Peyer's patch (tissue), 4 donors: ENCODE measurements at regions not wholly inside any gene's neighbourhood (a gene's known extent, or its start where the extent isn't known, plus 50 kb on each side); places are given as distances from the start of the nearest gene placed in this dataset.

ENCODE experiments used
- DNase-seq, 3 donors: peaks; one replicate each; pipeline ENCODE4 v3.0.0-alpha.2; 2017 to 2019
- H3K27ac ChIP-seq, 4 donors: fragments of 200-600 bp; sonication (generic); one replicate each; pipeline ENCODE4 v1.5.1; 2016 to 2019
- H3K27me3 ChIP-seq, 2 donors: fragments of 200-600 bp; sonication (generic); one replicate each; pipeline ENCODE4 v1.5.1; 2019
- H3K36me3 ChIP-seq, 3 donors: fragments of 200-600 bp; sonication (generic); one replicate each; pipeline ENCODE4 v1.5.1; 2016 to 2019
- H3K4me1 ChIP-seq, 4 donors: fragments of 200-600 bp; sonication (generic); one replicate each; pipeline ENCODE4 v1.5.1; 2016 to 2019
- H3K4me3 ChIP-seq, 4 donors: fragments of 200-600 bp; sonication (generic); 1 replicate in 3 of 4; 2 replicates in 1 of 4; pipeline ENCODE4 v1.5.1; 2016 to 2019; ENCODE audit warnings: mild to moderate bottlenecking in 1 of 4
- H3K9me3 ChIP-seq, 4 donors: fragments of 200-600 bp; sonication (generic); one replicate each; pipeline ENCODE4 v1.5.1; 2016 to 2019; ENCODE audit warnings: mild to moderate bottlenecking in 1 of 4
- CTCF ChIP-seq, 6 experiments: fragments of 450-650 bp in 4 of 6; fragments of 200-600 bp in 2 of 6; sonication (generic) in 1 of 6; IDR thresholded peaks; one replicate each; pipeline ENCODE4 v1.5.1; 2017 to 2019; ENCODE audit warnings: antibody characterized with exemption in 6 of 6, mild to moderate bottlenecking in 3 of 6, moderate library complexity in 1 of 6
- POLR2A ChIP-seq, 2 donors: fragments of 450-650 bp; IDR thresholded peaks; one replicate each; pipeline ENCODE4 v1.5.1; 2017; ENCODE audit warnings: antibody characterized with exemption in 2 of 2, mild to moderate bottlenecking in 2 of 2, moderate library complexity in 2 of 2

GRCh38 chr4:4606321-4606720 is 64.5 kb upstream of the STX18 start:
- Histone ChIP-seq H3K4me1 (no peaks in the 10 kb centered on the region), H3K9me3 (no peaks in the 10 kb centered on the region), H3K27me3 (no peaks in the 10 kb centered on the region), H3K36me3 (no peaks in the 10 kb centered on the region), H3K4me3 (no peak overlapping the region), H3K27ac (no peak overlapping the region)
- TF ChIP-seq POLR2A (IDR thresholded peaks at IDR 0.05): no peak
- no peak for TF ChIP-seq CTCF (IDR thresholded peaks at IDR 0.05)
- DNase-seq: no peak

- H3K4me1 ChIP-seq: no peaks in the 10 kb centered on the region
- H3K9me3 ChIP-seq: no peaks in the 10 kb centered on the region
- DNase-seq: no peak
- no peak overlapping the region for H3K27ac ChIP-seq
- no peak for TF ChIP-seq CTCF (IDR thresholded peaks at IDR 0.05)
- TF ChIP-seq POLR2A (IDR thresholded peaks at IDR 0.05): no peak
- H3K27me3 ChIP-seq: no peaks in the 10 kb centered on the region
- no peak overlapping the region for H3K4me3 ChIP-seq
- H3K36me3 ChIP-seq: no peaks in the 10 kb centered on the region
These were observed 64.0 kb upstream of the STX18 start for GRCh38 chr4:4605849-4606248.

DNA sequence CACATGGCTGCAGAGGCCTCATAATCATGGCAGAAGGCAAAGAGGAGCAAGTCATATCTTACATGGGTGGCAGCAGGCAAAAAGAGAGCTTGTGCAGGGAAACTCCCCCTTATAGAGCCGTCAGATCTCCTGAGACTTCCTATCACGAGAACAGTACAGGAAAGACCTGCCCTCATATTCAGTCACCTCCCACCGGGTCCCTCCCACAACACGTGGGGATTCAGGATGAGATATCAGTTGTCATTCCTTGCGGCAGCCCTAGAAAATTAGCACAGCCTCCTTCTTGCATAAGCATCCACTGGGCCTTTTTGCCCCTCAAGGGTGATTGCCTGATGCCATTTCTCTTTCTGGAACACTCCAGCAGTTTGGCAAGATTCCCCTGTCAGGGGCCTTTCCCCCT is 61.7 kb upstream of the STX18 start:
- H3K9me3 ChIP-seq: no peaks in the 10 kb centered on the region
- DNase-seq: no peak
- H3K27me3 ChIP-seq: no peaks in the 10 kb centered on the region
- no peaks in the 10 kb centered on the region for H3K4me1 ChIP-seq
- TF ChIP-seq CTCF (IDR thresholded peaks at IDR 0.05) (no peak), POLR2A (IDR thresholded peaks at IDR 0.05) (no peak)
- no peak overlapping the region for H3K4me3 ChIP-seq
- no peak overlapping the region for H3K27ac ChIP-seq
- H3K36me3 ChIP-seq: no peaks in the 10 kb centered on the region

- Histone ChIP-seq H3K4me1 (no peaks in the 10 kb centered on the region), H3K27ac (no peak overlapping the region), H3K36me3 (no peaks in the 10 kb centered on the region), H3K4me3 (no peak overlapping the region), H3K9me3 (no peaks in the 10 kb centered on the region), H3K27me3 (no peaks in the 10 kb centered on the region)
- TF ChIP-seq CTCF (IDR thresholded peaks at IDR 0.05) (no peak), POLR2A (IDR thresholded peaks at IDR 0.05) (no peak)
- DNase-seq: no peak
These were observed 61.2 kb upstream of the STX18 start for GRCh38 chr4:4603067-4603466.

GRCh38 chr4:4602468-4602867 is 60.6 kb upstream of the STX18 start:
- Histone ChIP-seq H3K4me3 (no peak overlapping the region), H3K27ac (no peak overlapping the region), H3K9me3 (no peaks in the 10 kb centered on the region), H3K4me1 (no peaks in the 10 kb centered on the region), H3K27me3 (no peaks in the 10 kb centered on the region), H3K36me3 (no peaks in the 10 kb centered on the region)
- no peak for DNase-seq
- no peak for TF ChIP-seq CTCF (IDR thresholded peaks at IDR 0.05)
- TF ChIP-seq POLR2A (IDR thresholded peaks at IDR 0.05): no peak

- no peak for DNase-seq
- H3K9me3 ChIP-seq: no peaks in the 10 kb centered on the region
These were observed 60.0 kb upstream of the STX18 start for GRCh38 chr4:4601803-4602369.

More at GRCh38 chr4:4601803-4602369, 60.0 kb upstream of the STX18 start:
- H3K4me1 ChIP-seq: no peaks in the 10 kb centered on the region
- no peak overlapping the region for H3K27ac ChIP-seq
- H3K36me3 ChIP-seq: no peaks in the 10 kb centered on the region
- TF ChIP-seq CTCF (IDR thresholded peaks at IDR 0.05) (no peak), POLR2A (IDR thresholded peaks at IDR 0.05) (no peak)
- no peak overlapping the region for H3K4me3 ChIP-seq
- H3K27me3 ChIP-seq: no peaks in the 10 kb centered on the region
